MCF 10A (cell line): ENCODE measurements at regions not wholly inside any gene's neighbourhood (a gene's known extent, or its start where the extent isn't known, plus 50 kb on each side); places are given as distances from the start of the nearest gene placed in this dataset.

ENCODE experiments used
- BruUV-seq: library from RNA; stranded (reverse); fragments of 400-500 nt; replicated peaks from 2 replicates; lab custom pipeline; 2021; lab: Mats Ljungman, UMichigan
- CTCF ChIA-PET: fragments of 300-600 bp; sonication (Branson Sonifier 250); formaldehyde crosslinking; extraction: SDS; loops from one replicate; lab custom pipeline; 2021; ENCODE audit warnings: antibody characterized with exemption, inconsistent platforms; lab: Yijun Ruan, JAX
- POLR2A ChIA-PET: fragments of 300-600, 350-650 bp; sonication (Branson Sonifier 250); formaldehyde crosslinking; extraction: SDS; loops from one replicate; lab custom pipeline; 2020; ENCODE audit warnings: antibody characterized with exemption, inconsistent platforms; lab: Yijun Ruan, JAX
- DNase-seq: peaks from one replicate; pipeline ENCODE4 v3.0.0-alpha.2; 2018; ENCODE audit not compliant: unreplicated experiment
- H3K27ac Mint-ChIP-seq: one replicate; pipeline ENCODE4 v1.8.0; 2022; ENCODE audit warnings: mild to moderate bottlenecking, low read depth, mixed read lengths; ENCODE audit not compliant: unreplicated experiment
- H3K27me3 Mint-ChIP-seq: one replicate; pipeline ENCODE4 v1.8.0; 2022; ENCODE audit warnings: mixed read lengths; ENCODE audit not compliant: insufficient read depth, unreplicated experiment
- H3K36me3 Mint-ChIP-seq: one replicate; pipeline ENCODE4 v1.8.0; 2022; ENCODE audit warnings: mild to moderate bottlenecking, moderate library complexity, mixed read lengths; ENCODE audit not compliant: insufficient read depth, unreplicated experiment
- H3K4me1 Mint-ChIP-seq: one replicate; pipeline ENCODE4 v1.8.0; 2022; ENCODE audit warnings: mixed read lengths; ENCODE audit not compliant: insufficient read depth, unreplicated experiment
- H3K4me3 Mint-ChIP-seq: one replicate; pipeline ENCODE4 v1.8.0; 2022; ENCODE audit warnings: mild to moderate bottlenecking, moderate library complexity, mixed read lengths; ENCODE audit not compliant: unreplicated experiment
- H3K9me3 Mint-ChIP-seq: one replicate; pipeline ENCODE4 v1.8.0; 2022; ENCODE audit warnings: mixed read lengths; ENCODE audit not compliant: unreplicated experiment
- CTCF ChIP-seq: fragments of 200-600 bp; IDR thresholded peaks from one replicate; pipeline ENCODE4 v1.8.0; 2022; ENCODE audit warnings: antibody characterized with exemption, mild to moderate bottlenecking; ENCODE audit not compliant: unreplicated experiment
- intact Hi-C: fragments of 100-400 bp; cut with micrococcal nuclease; formaldehyde crosslinking; loops from 2 replicates; pipeline ENCODE4 v1.14.1; 2022

DNA sequence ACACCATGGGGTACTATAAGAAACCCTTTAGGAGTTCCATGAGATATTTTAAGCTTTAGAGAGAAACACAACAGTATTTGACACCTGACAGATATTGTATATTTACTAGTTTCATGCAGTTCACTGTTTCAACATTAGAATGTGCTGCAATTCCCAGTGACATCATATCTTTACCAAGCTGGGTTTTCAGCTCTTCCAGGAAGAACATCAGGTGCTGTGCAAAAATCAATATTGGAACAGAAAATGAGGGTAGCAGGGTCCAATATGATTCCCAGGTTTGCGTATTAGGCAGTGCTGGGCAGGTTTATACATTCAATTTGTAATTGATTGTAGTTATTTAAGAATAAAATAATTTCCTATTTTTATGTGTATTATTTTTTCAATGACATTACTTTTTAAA is 500.0 kb upstream of the EPHA7 start:
- H3K9me3 Mint-ChIP-seq: no peaks in the 10 kb centered on the region
- DNase-seq: no peak
- intact Hi-C loops: no loop called here
- peaks cover 5% of the 10 kb centered on the region for H3K36me3 Mint-ChIP-seq
- BruUV-seq: no TSS peak
- H3K4me1 Mint-ChIP-seq: no peaks in the 10 kb centered on the region
- no peak overlapping the region for H3K4me3 Mint-ChIP-seq
- H3K27me3 Mint-ChIP-seq: peaks cover 11% of the 10 kb centered on the region
- no peak overlapping the region for H3K27ac Mint-ChIP-seq
- no peak for TF ChIP-seq CTCF
- ChIA-PET CTCF (no interaction called here), POLR2A (no interaction called here)

DNA sequence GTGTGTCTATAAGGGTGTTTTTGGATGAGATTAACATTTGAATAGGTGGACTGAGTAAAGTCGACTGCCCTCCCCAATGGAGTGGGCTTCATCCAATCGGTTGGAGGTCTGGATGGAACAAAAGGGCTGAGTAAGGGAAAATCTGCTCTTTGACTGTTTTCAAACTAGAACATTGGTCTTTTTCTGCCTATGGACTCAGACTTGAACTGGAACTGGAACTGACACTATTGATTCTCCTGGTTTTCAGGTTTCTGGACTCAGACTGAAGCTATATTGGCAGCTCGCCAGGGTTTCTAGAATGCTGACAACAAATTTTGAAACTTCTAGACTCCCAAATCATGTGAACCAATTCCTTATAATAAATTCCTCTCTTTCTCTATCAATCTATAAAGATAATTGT is 498.9 kb upstream of the EPHA7 start:
- BruUV-seq: no TSS peak
- TF ChIP-seq CTCF: no peak
- no peak overlapping the region for H3K27ac Mint-ChIP-seq
- intact Hi-C loops: no loop called here
- H3K36me3 Mint-ChIP-seq: peaks cover 5% of the 10 kb centered on the region
- H3K4me1 Mint-ChIP-seq: no peaks in the 10 kb centered on the region
- H3K27me3 Mint-ChIP-seq: peaks cover 16% of the 10 kb centered on the region
- H3K4me3 Mint-ChIP-seq: no peak overlapping the region
- CTCF ChIA-PET: no interaction called here
- DNase-seq: no peak
- POLR2A ChIA-PET: no interaction called here
- no peaks in the 10 kb centered on the region for H3K9me3 Mint-ChIP-seq

GRCh38 chr6:93917216-93917615 is 497.9 kb upstream of the EPHA7 start:
- no TSS peak for BruUV-seq
- Mint-ChIP-seq H3K36me3 (peaks cover 5% of the 10 kb centered on the region), H3K27ac (no peak overlapping the region), H3K4me3 (no peak overlapping the region), H3K9me3 (no peaks in the 10 kb centered on the region), H3K4me1 (no peaks in the 10 kb centered on the region), H3K27me3 (peaks cover 26% of the 10 kb centered on the region)
- TF ChIP-seq CTCF: no peak
- POLR2A ChIA-PET: no interaction called here
- intact Hi-C loops: no loop called here
- CTCF ChIA-PET: no interaction called here
- no peak for DNase-seq

GRCh38 chr6:93916716-93917115 is 497.4 kb upstream of the EPHA7 start:
- no peak overlapping the region for H3K4me3 Mint-ChIP-seq
- H3K4me1 Mint-ChIP-seq: no peaks in the 10 kb centered on the region
- intact Hi-C loops: no loop called here
- no peaks in the 10 kb centered on the region for H3K9me3 Mint-ChIP-seq
- TF ChIP-seq CTCF: no peak
- no peak overlapping the region for H3K27ac Mint-ChIP-seq
- ChIA-PET POLR2A (no interaction called here), CTCF (no interaction called here)
- DNase-seq: no peak
- H3K27me3 Mint-ChIP-seq: peaks cover 28% of the 10 kb centered on the region
- BruUV-seq: no TSS peak
- H3K36me3 Mint-ChIP-seq: peaks cover 5% of the 10 kb centered on the region
